ENCODE measurements at regions not wholly inside any gene's neighbourhood (a gene's known extent, or its start where the extent isn't known, plus 50 kb on each side); places are given as distances from the start of the nearest gene placed in this dataset.

DNA sequence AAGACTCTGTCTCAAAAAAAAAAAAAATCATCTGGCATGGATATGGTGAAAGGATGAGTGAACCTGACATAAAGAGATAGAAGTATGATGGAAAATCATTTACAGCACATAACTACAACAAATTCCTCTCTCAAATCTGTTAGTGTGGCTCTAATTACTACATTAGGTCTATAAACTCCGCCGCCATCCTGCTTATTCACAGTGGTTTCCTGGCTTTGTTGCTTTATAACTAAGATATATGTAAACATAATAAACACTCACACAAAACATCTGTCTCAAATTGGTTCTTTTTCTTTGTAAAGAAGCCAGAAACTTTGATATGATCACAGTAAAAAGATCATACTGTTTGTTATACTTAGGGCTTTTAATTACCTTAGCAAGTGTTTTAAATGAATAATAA is 412.6 kb upstream of the FAM98A start:
- no peaks in the 10 kb centered on the region for H3K27me3 Mint-ChIP-seq (ENCODE audit: low read depth, unreplicated experiment)
- DNase-seq (ENCODE audit: low read depth) (no peak), FAIRE-seq (no peak)
- no peak overlapping the region for H3K9ac ChIP-seq (ENCODE audit: low read length)
- H3K36me3 Mint-ChIP-seq (ENCODE audit: low read depth, unreplicated experiment) = no peaks in the 10 kb centered on the region
- no peaks in the 10 kb centered on the region for H3K4me1 ChIP-seq (ENCODE audit: insufficient read depth, low read length)
- peaks cover 5% of the 10 kb centered on the region for H3K9me3 Mint-ChIP-seq (ENCODE audit: unreplicated experiment)
- H3K27ac ChIP-seq (ENCODE audit: low read depth, low read length) = no peak overlapping the region
- no peak overlapping the region for H3K4me3 ChIP-seq (ENCODE audit: insufficient read depth, low read depth, low read length)
- no peak overlapping the region for H3K4me2 ChIP-seq (ENCODE audit: low read length)
- no peaks in the 10 kb centered on the region for H3K27me3 ChIP-seq (ENCODE audit: insufficient read depth, low read length)
- no peaks in the 10 kb centered on the region for H4K20me1 ChIP-seq (ENCODE audit: insufficient read depth, low read length)
- no peaks in the 10 kb centered on the region for H3K9me3 ChIP-seq (ENCODE audit: insufficient read depth, low read depth, low read length)
- no peak for TF ChIP-seq EZH2 (IDR thresholded peaks at IDR 0.05; ENCODE audit: insufficient read depth, low read length)
- no peak for TF ChIP-seq CTCF (IDR thresholded peaks at IDR 0.05; ENCODE audit: insufficient read depth, low read depth, low read length)
- H3K27ac Mint-ChIP-seq (ENCODE audit: unreplicated experiment) = no peak overlapping the region
- H3K4me1 Mint-ChIP-seq (ENCODE audit: low read depth, unreplicated experiment) = no peaks in the 10 kb centered on the region
- no peaks in the 10 kb centered on the region for H3K79me2 ChIP-seq (ENCODE audit: insufficient read depth, low read length)
- H2AFZ ChIP-seq (ENCODE audit: low read depth, low read length) = no peak overlapping the region
- H3K36me3 ChIP-seq (ENCODE audit: insufficient read depth, low read length) = no peaks in the 10 kb centered on the region
- no peak overlapping the region for H3K4me3 Mint-ChIP-seq (ENCODE audit: unreplicated experiment)

- no peak overlapping the region for H3K9ac ChIP-seq (ENCODE audit: low read length)
- no peaks in the 10 kb centered on the region for H3K4me1 ChIP-seq (ENCODE audit: insufficient read depth, low read length)
- no peak overlapping the region for H3K4me2 ChIP-seq (ENCODE audit: low read length)
- no peak for DNase-seq (ENCODE audit: low read depth)
- no peak overlapping the region for H3K4me3 ChIP-seq (ENCODE audit: insufficient read depth, low read depth, low read length)
- no peaks in the 10 kb centered on the region for H3K27me3 ChIP-seq (ENCODE audit: insufficient read depth, low read length)
- no peaks in the 10 kb centered on the region for H3K79me2 ChIP-seq (ENCODE audit: insufficient read depth, low read length)
- Mint-ChIP-seq H3K27ac (ENCODE audit: unreplicated experiment) (no peak overlapping the region), H3K9me3 (ENCODE audit: unreplicated experiment) (no peaks in the 10 kb centered on the region), H3K36me3 (ENCODE audit: low read depth, unreplicated experiment) (no peaks in the 10 kb centered on the region), H3K27me3 (ENCODE audit: low read depth, unreplicated experiment) (peaks cover 3% of the 10 kb centered on the region), H3K4me1 (ENCODE audit: low read depth, unreplicated experiment) (no peaks in the 10 kb centered on the region), H3K4me3 (ENCODE audit: unreplicated experiment) (no peak overlapping the region)
- no peak overlapping the region for H2AFZ ChIP-seq (ENCODE audit: low read depth, low read length)
- no peak for FAIRE-seq
- no peaks in the 10 kb centered on the region for H3K36me3 ChIP-seq (ENCODE audit: insufficient read depth, low read length)
- no peaks in the 10 kb centered on the region for H4K20me1 ChIP-seq (ENCODE audit: insufficient read depth, low read length)
- no peak overlapping the region for H3K27ac ChIP-seq (ENCODE audit: low read depth, low read length)
- TF ChIP-seq CTCF (IDR thresholded peaks at IDR 0.05; ENCODE audit: insufficient read depth, low read depth, low read length) = no peak
- TF ChIP-seq EZH2 (IDR thresholded peaks at IDR 0.05; ENCODE audit: insufficient read depth, low read length) = no peak
- no peaks in the 10 kb centered on the region for H3K9me3 ChIP-seq (ENCODE audit: insufficient read depth, low read depth, low read length)
Measured at GRCh38 chr2:34005901-34006300, 406.8 kb upstream of the FAM98A start.

GRCh38 chr2:34004936-34005335 is 405.8 kb upstream of the FAM98A start:
- H3K4me2 ChIP-seq (ENCODE audit: low read length) = no peak overlapping the region
- no peak overlapping the region for H3K27ac Mint-ChIP-seq (ENCODE audit: unreplicated experiment)
- H3K4me1 Mint-ChIP-seq (ENCODE audit: low read depth, unreplicated experiment) = no peaks in the 10 kb centered on the region
- H3K9me3 Mint-ChIP-seq (ENCODE audit: unreplicated experiment) = no peaks in the 10 kb centered on the region
- no peak for DNase-seq (ENCODE audit: low read depth)
- no peak overlapping the region for H3K27ac ChIP-seq (ENCODE audit: low read depth, low read length)
- no peak overlapping the region for H2AFZ ChIP-seq (ENCODE audit: low read depth, low read length)
- TF ChIP-seq EZH2 (IDR thresholded peaks at IDR 0.05; ENCODE audit: insufficient read depth, low read length) = no peak
- no peak for TF ChIP-seq CTCF (IDR thresholded peaks at IDR 0.05; ENCODE audit: insufficient read depth, low read depth, low read length)
- no peaks in the 10 kb centered on the region for H3K36me3 ChIP-seq (ENCODE audit: insufficient read depth, low read length)
- FAIRE-seq = no peak
- H3K4me1 ChIP-seq (ENCODE audit: insufficient read depth, low read length) = no peaks in the 10 kb centered on the region
- no peak overlapping the region for H3K4me3 ChIP-seq (ENCODE audit: insufficient read depth, low read depth, low read length)
- H3K79me2 ChIP-seq (ENCODE audit: insufficient read depth, low read length) = no peaks in the 10 kb centered on the region
- H3K9me3 ChIP-seq (ENCODE audit: insufficient read depth, low read depth, low read length) = no peaks in the 10 kb centered on the region
- H3K9ac ChIP-seq (ENCODE audit: low read length) = no peak overlapping the region
- H3K36me3 Mint-ChIP-seq (ENCODE audit: low read depth, unreplicated experiment) = no peaks in the 10 kb centered on the region
- H3K27me3 Mint-ChIP-seq (ENCODE audit: low read depth, unreplicated experiment) = peaks cover 3% of the 10 kb centered on the region
- H4K20me1 ChIP-seq (ENCODE audit: insufficient read depth, low read length) = no peaks in the 10 kb centered on the region
- no peak overlapping the region for H3K4me3 Mint-ChIP-seq (ENCODE audit: unreplicated experiment)
- H3K27me3 ChIP-seq (ENCODE audit: insufficient read depth, low read length) = no peaks in the 10 kb centered on the region
